Neural crest cell (in vitro differentiated cells): ENCODE measurements at regions not wholly inside any gene's neighbourhood (a gene's known extent, or its start where the extent isn't known, plus 50 kb on each side); places are given as distances from the start of the nearest gene placed in this dataset.

Experiments used
- DNase-seq: peaks from one replicate; pipeline ENCODE4 v3.0.0; 2021; ENCODE audit warnings: low read depth, mixed read lengths, low spot score
- H3K27ac Mint-ChIP-seq: one replicate; pipeline ENCODE4 v1.8.0; 2021; ENCODE audit warnings: mild to moderate bottlenecking, mixed read lengths; ENCODE audit not compliant: unreplicated experiment
- H3K27me3 Mint-ChIP-seq: 2 replicates; pipeline ENCODE4 v1.8.0; 2021; ENCODE audit warnings: low read depth, mild to moderate bottlenecking, mixed read lengths
- H3K36me3 Mint-ChIP-seq: 2 replicates; pipeline ENCODE4 v1.8.0; 2021; ENCODE audit warnings: low read depth, mild to moderate bottlenecking, mixed read lengths
- H3K4me1 Mint-ChIP-seq: 2 replicates; pipeline ENCODE4 v1.8.0; 2021; ENCODE audit warnings: mixed read lengths
- H3K4me3 Mint-ChIP-seq: one replicate; pipeline ENCODE4 v1.8.0; 2021; ENCODE audit warnings: mild to moderate bottlenecking, mixed read lengths
- H3K9me3 Mint-ChIP-seq: 2 replicates; pipeline ENCODE4 v1.8.0; 2021; ENCODE audit warnings: mixed read lengths
- TF ChIP-seq, protein P1 (sequence below): fragments of 200-600 bp; sonication (generic); conservative IDR thresholded peaks from 2 replicates; pipeline ENCODE4 v1.5.0; 2021; ENCODE audit warnings: antibody characterized with exemption, mild to moderate bottlenecking

DNA sequence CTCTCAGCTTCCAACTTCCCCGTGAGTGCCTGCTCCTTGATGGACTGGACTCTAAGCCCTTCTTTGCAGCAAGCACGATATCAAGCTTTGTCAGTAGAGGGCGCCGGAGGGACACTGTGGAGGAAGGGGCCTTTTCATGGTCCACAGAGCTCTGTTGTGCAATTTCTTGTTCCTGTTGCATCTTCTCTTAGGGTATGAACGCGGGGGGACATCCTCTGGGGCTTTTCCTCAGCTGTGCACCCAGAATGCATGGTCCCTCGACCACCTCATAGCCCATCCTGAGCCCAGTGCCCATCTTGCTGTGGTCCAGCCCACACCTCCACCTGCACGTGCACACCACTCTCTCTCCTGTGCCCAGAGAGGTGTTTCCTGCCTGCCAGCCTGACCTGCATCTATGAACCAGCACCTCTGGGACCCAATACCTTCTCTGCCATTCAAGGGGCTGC, 556.8 kb downstream of the PTPRU start:
- H3K27me3 Mint-ChIP-seq = peaks cover 15% of the 10 kb centered on the region
- peaks cover 4% of the 10 kb centered on the region for H3K4me1 Mint-ChIP-seq
- peak overlapping the region; percentile 82 for H3K27ac Mint-ChIP-seq
- peaks cover 6% of the 10 kb centered on the region for H3K9me3 Mint-ChIP-seq
- DNase-seq = peak; percentile 98
- TF ChIP-seq, protein P1, sequence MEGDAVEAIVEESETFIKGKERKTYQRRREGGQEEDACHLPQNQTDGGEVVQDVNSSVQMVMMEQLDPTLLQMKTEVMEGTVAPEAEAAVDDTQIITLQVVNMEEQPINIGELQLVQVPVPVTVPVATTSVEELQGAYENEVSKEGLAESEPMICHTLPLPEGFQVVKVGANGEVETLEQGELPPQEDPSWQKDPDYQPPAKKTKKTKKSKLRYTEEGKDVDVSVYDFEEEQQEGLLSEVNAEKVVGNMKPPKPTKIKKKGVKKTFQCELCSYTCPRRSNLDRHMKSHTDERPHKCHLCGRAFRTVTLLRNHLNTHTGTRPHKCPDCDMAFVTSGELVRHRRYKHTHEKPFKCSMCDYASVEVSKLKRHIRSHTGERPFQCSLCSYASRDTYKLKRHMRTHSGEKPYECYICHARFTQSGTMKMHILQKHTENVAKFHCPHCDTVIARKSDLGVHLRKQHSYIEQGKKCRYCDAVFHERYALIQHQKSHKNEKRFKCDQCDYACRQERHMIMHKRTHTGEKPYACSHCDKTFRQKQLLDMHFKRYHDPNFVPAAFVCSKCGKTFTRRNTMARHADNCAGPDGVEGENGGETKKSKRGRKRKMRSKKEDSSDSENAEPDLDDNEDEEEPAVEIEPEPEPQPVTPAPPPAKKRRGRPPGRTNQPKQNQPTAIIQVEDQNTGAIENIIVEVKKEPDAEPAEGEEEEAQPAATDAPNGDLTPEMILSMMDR = peak; percentile 87
- H3K4me3 Mint-ChIP-seq = no peak overlapping the region
- H3K36me3 Mint-ChIP-seq = no peaks in the 10 kb centered on the region

DNA sequence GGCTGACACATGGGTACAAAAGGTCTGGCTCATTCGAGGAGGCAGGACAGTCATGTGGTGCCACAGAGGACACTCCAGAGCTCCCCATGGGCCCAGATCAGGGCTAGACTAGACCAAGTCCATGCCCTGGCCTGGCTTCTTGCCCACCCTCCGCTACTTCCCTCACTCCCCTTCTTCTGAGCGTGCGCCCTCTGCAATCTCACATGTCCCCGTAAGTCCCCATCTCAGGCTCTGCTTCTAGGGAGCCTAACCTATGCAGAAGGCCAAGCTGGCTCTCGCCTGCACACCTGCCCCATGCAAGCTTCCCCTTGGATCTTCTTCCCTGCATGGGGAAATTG, 553.6 kb downstream of the PTPRU start:
- no peak overlapping the region for H3K4me3 Mint-ChIP-seq
- TF ChIP-seq, protein P1 = no peak
- H3K36me3 Mint-ChIP-seq = no peaks in the 10 kb centered on the region
- peaks cover 18% of the 10 kb centered on the region for H3K27me3 Mint-ChIP-seq
- H3K27ac Mint-ChIP-seq = no peak overlapping the region
- peaks cover 4% of the 10 kb centered on the region for H3K4me1 Mint-ChIP-seq
- peaks cover 2% of the 10 kb centered on the region for H3K9me3 Mint-ChIP-seq
- no peak for DNase-seq

DNA sequence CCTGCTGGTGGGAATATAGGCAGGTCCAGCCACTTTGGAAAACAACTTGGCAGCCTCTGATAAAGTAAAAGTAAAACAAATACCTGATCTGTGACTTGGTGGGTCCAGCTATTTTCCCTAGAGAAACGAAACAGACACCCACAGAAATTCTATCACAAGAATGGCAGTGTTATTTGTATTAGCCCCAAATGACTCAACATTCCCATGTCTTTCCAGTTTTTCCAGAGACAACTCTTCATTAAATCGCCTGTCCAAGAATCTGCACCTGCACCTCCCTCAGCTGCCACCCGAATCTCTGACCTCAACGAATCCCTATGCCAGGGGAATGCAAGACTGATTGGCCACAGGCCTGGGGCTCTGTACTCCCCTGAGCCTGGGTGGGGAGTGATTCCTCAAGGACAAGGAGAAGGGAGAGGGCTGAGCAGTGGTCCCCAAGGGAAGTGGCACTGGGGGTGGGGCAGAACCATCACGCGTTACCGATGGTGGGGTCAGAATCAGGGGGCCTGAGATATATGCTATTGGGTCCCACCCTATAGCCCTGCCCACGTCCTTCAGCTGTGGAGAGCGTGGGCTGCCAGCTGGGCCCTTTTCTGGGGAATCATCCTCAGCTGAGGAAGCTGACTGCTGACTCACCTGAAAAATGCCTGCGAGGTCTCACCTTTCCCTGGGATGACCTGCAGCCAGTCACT, 553.0 kb downstream of the PTPRU start:
- Mint-ChIP-seq H3K4me3 (no peak overlapping the region), H3K27me3 (peaks cover 18% of the 10 kb centered on the region), H3K36me3 (no peaks in the 10 kb centered on the region), H3K4me1 (peaks cover 4% of the 10 kb centered on the region), H3K27ac (no peak overlapping the region), H3K9me3 (no peaks in the 10 kb centered on the region)
- TF ChIP-seq, protein P1 = no peak
- no peak for DNase-seq

- Mint-ChIP-seq H3K4me3 (no peak overlapping the region), H3K4me1 (no peaks in the 10 kb centered on the region), H3K27me3 (peaks cover 23% of the 10 kb centered on the region), H3K9me3 (no peaks in the 10 kb centered on the region), H3K36me3 (no peaks in the 10 kb centered on the region), H3K27ac (no peak overlapping the region)
- DNase-seq = no peak
- TF ChIP-seq, protein P1 = no peak
Measured at GRCh38 chr1:29786791-29787732, 550.7 kb downstream of the PTPRU start.

- H3K9me3 Mint-ChIP-seq = no peaks in the 10 kb centered on the region
- no peak overlapping the region for H3K27ac Mint-ChIP-seq
- no peak overlapping the region for H3K4me3 Mint-ChIP-seq
- peaks cover 28% of the 10 kb centered on the region for H3K27me3 Mint-ChIP-seq
- no peak for DNase-seq
- no peaks in the 10 kb centered on the region for H3K36me3 Mint-ChIP-seq
- H3K4me1 Mint-ChIP-seq = no peaks in the 10 kb centered on the region
- TF ChIP-seq, protein P1 = no peak
Measured at GRCh38 chr1:29786195-29786594, 549.9 kb downstream of the PTPRU start.
